ENCODE measurements at regions not wholly inside any gene's neighbourhood (a gene's known extent, or its start where the extent isn't known, plus 50 kb on each side); places are given as distances from the start of the nearest gene placed in this dataset.
"Not testable (repeated sequence)": the region's sequence is repeated elsewhere in the genome, so short reads cannot be mapped to it uniquely, and the experiment has no call there.

- no peaks in the 10 kb centered on the region for H3K36me3 ChIP-seq
- no peaks in the 10 kb centered on the region for H3K9me3 ChIP-seq (replicated peaks)
- DNase-seq (ENCODE audit: low read depth in 1 of 2, low spot score in 2 of 2): no peak
- no peaks in the 10 kb centered on the region for H3K4me1 ChIP-seq (replicated peaks)
- H3K27me3 ChIP-seq (replicated peaks): no peaks in the 10 kb centered on the region; the same call in 1 of the 2 replicates
- H3K27ac ChIP-seq: no peak overlapping the region
- H3K4me3 ChIP-seq: no peak overlapping the region
These were observed 184.6 kb upstream of the SRD5A2 start for GRCh38 chr2:31765078-31765945.

- H3K9me3 ChIP-seq (replicated peaks): no peaks in the 10 kb centered on the region
- no peaks in the 10 kb centered on the region; the same call in 1 of the 2 replicates for H3K27me3 ChIP-seq (replicated peaks)
- no peak for DNase-seq (ENCODE audit: low read depth in 1 of 2, low spot score in 2 of 2)
- H3K36me3 ChIP-seq: no peaks in the 10 kb centered on the region
- no peaks in the 10 kb centered on the region for H3K4me1 ChIP-seq (replicated peaks)
- no peak overlapping the region for H3K4me3 ChIP-seq
- H3K27ac ChIP-seq: no peak overlapping the region
These were observed 183.4 kb upstream of the SRD5A2 start for GRCh38 chr2:31764169-31764568.

- H3K36me3 ChIP-seq: no peaks in the 10 kb centered on the region
- no peaks in the 10 kb centered on the region; the same call in 1 of the 2 replicates for H3K27me3 ChIP-seq (replicated peaks)
- DNase-seq (ENCODE audit: low read depth in 1 of 2, low spot score in 2 of 2): no peak
- H3K4me1 ChIP-seq (replicated peaks): no peaks in the 10 kb centered on the region
- no peak overlapping the region for H3K4me3 ChIP-seq
- H3K27ac ChIP-seq: no peak overlapping the region
- no peaks in the 10 kb centered on the region for H3K9me3 ChIP-seq (replicated peaks)
These were observed 181.3 kb upstream of the SRD5A2 start for GRCh38 chr2:31762085-31762484.

GRCh38 chr2:31757351-31757750 lies 176.6 kb upstream of the SRD5A2 start:
- H3K27ac ChIP-seq; DNase-seq (ENCODE audit: low read depth in 1 of 2, low spot score in 2 of 2); H3K9me3 ChIP-seq (replicated peaks); H3K4me3 ChIP-seq; H3K27me3 ChIP-seq (replicated peaks); H3K4me1 ChIP-seq (replicated peaks); H3K36me3 ChIP-seq: not testable (repeated sequence)

GRCh38 chr2:31748746-31749145 lies 168.0 kb upstream of the SRD5A2 start:
- not testable (repeated sequence) for H3K4me3 ChIP-seq; H3K27ac ChIP-seq; H3K27me3 ChIP-seq (replicated peaks); H3K9me3 ChIP-seq (replicated peaks); H3K4me1 ChIP-seq (replicated peaks); H3K36me3 ChIP-seq; DNase-seq (ENCODE audit: low read depth in 1 of 2, low spot score in 2 of 2)

GRCh38 chr2:31748041-31748440 lies 167.3 kb upstream of the SRD5A2 start:
- no peak overlapping the region for H3K4me3 ChIP-seq
- DNase-seq (ENCODE audit: low read depth in 1 of 2, low spot score in 2 of 2): no peak
- H3K36me3 ChIP-seq: no peaks in the 10 kb centered on the region
- H3K27ac ChIP-seq: no peak overlapping the region
- H3K4me1 ChIP-seq (replicated peaks): no peaks in the 10 kb centered on the region
- H3K27me3 ChIP-seq (replicated peaks): no peaks in the 10 kb centered on the region
- H3K9me3 ChIP-seq (replicated peaks): no peaks in the 10 kb centered on the region

- DNase-seq (ENCODE audit: low read depth in 1 of 2, low spot score in 2 of 2): no peak
- Histone ChIP-seq H3K9me3 (replicated peaks) (no peaks in the 10 kb centered on the region), H3K4me3 (no peak overlapping the region), H3K27ac (no peak overlapping the region), H3K4me1 (replicated peaks) (no peaks in the 10 kb centered on the region), H3K27me3 (replicated peaks) (no peaks in the 10 kb centered on the region), H3K36me3 (no peaks in the 10 kb centered on the region)
These were observed 158.4 kb upstream of the SRD5A2 start for GRCh38 chr2:31739161-31739560.

GRCh38 chr2:31736695-31737454 lies 156.1 kb upstream of the SRD5A2 start:
- Histone ChIP-seq H3K4me1 (replicated peaks) (no peaks in the 10 kb centered on the region), H3K27ac (no peak overlapping the region), H3K9me3 (replicated peaks) (no peaks in the 10 kb centered on the region), H3K27me3 (replicated peaks) (no peaks in the 10 kb centered on the region), H3K36me3 (no peaks in the 10 kb centered on the region), H3K4me3 (no peak overlapping the region)
- DNase-seq (ENCODE audit: low read depth in 1 of 2, low spot score in 2 of 2): no peak

- Histone ChIP-seq H3K27me3 (replicated peaks) (no peaks in the 10 kb centered on the region), H3K4me3 (no peak overlapping the region), H3K36me3 (no peaks in the 10 kb centered on the region), H3K9me3 (replicated peaks) (no peaks in the 10 kb centered on the region), H3K27ac (no peak overlapping the region), H3K4me1 (replicated peaks) (no peaks in the 10 kb centered on the region)
- DNase-seq (ENCODE audit: low read depth in 1 of 2, low spot score in 2 of 2): no peak
These were observed 155.0 kb upstream of the SRD5A2 start for GRCh38 chr2:31735716-31736115.

- no peak overlapping the region for H3K4me3 ChIP-seq
- H3K27me3 ChIP-seq (replicated peaks): no peaks in the 10 kb centered on the region
- H3K4me1 ChIP-seq (replicated peaks): no peaks in the 10 kb centered on the region
- DNase-seq (ENCODE audit: low read depth in 1 of 2, low spot score in 2 of 2): no peak
- no peaks in the 10 kb centered on the region for H3K9me3 ChIP-seq (replicated peaks)
- no peaks in the 10 kb centered on the region for H3K36me3 ChIP-seq
- H3K27ac ChIP-seq: no peak overlapping the region
These were observed 148.8 kb upstream of the SRD5A2 start for GRCh38 chr2:31729442-31730092.

DNA sequence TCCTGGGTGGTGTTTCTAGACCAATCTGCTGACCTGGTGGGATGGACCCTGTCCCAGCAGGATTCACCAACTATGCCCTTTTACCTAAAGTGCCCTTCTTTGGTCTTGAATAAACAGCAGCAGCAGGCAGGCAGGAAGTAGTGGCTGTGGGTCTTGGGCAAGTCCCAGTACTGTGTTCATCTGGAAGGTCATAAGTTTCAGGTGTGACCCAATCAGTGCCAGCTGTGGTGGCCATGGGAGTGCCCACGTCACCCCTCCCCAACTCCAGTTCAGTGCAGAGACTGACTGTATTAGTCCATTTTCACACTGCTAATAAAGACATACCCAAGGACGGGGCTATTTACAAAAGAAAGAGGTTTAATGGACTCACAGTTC lies 148.3 kb upstream of the SRD5A2 start:
- no peaks in the 10 kb centered on the region for H3K27me3 ChIP-seq (replicated peaks)
- H3K36me3 ChIP-seq: no peaks in the 10 kb centered on the region
- H3K4me3 ChIP-seq: no peak overlapping the region

GRCh38 chr2:31728406-31729064 lies 147.8 kb upstream of the SRD5A2 start:
- no peak for DNase-seq (ENCODE audit: low read depth in 1 of 2, low spot score in 2 of 2)
- Histone ChIP-seq H3K27ac (no peak overlapping the region), H3K4me1 (replicated peaks) (no peaks in the 10 kb centered on the region), H3K27me3 (replicated peaks) (no peaks in the 10 kb centered on the region), H3K9me3 (replicated peaks) (no peaks in the 10 kb centered on the region), H3K36me3 (no peaks in the 10 kb centered on the region), H3K4me3 (no peak overlapping the region)

More for the DNA sequence above, 148.3 kb upstream of the SRD5A2 start:
- DNase-seq (ENCODE audit: low read depth in 1 of 2, low spot score in 2 of 2): no peak
- H3K27ac ChIP-seq: no peak overlapping the region
- no peaks in the 10 kb centered on the region for H3K4me1 ChIP-seq (replicated peaks)
- H3K9me3 ChIP-seq (replicated peaks): no peaks in the 10 kb centered on the region

- no peaks in the 10 kb centered on the region for H3K9me3 ChIP-seq (replicated peaks)
- no peak for DNase-seq (ENCODE audit: low read depth in 1 of 2, low spot score in 2 of 2)
- H3K27me3 ChIP-seq (replicated peaks): no peaks in the 10 kb centered on the region
- no peak overlapping the region for H3K27ac ChIP-seq
- H3K36me3 ChIP-seq: no peaks in the 10 kb centered on the region
- H3K4me3 ChIP-seq: no peak overlapping the region
- no peaks in the 10 kb centered on the region for H3K4me1 ChIP-seq (replicated peaks)
These were observed 145.7 kb upstream of the SRD5A2 start for GRCh38 chr2:31726457-31726856.

Data from SJSA1 (cell line).